Ascending aorta (tissue), 2 donors: ENCODE measurements at regions not wholly inside any gene's neighbourhood (a gene's known extent, or its start where the extent isn't known, plus 50 kb on each side); places are given as distances from the start of the nearest gene placed in this dataset.
"Not testable (repeated sequence)": the region's sequence is repeated elsewhere in the genome, so short reads cannot be mapped to it uniquely, and the experiment has no call there.

ENCODE experiments used
- DNase-seq, 2 donors: peaks; one replicate each; pipeline ENCODE4 v3.0.0-alpha.2; 2019; ENCODE audit warnings: low spot score in 2 of 2
- H3K27ac ChIP-seq, 2 donors: fragments of 200-600 bp; sonication (generic); one replicate each; pipeline ENCODE4 v1.5.1; 2016 to 2017; ENCODE audit warnings: mild to moderate bottlenecking in 1 of 2
- H3K27me3 ChIP-seq: fragments of 200-600 bp; sonication (generic); one replicate; pipeline ENCODE4 v1.5.1; 2017
- H3K36me3 ChIP-seq, 2 donors: fragments of 200-600 bp; sonication (generic); one replicate each; pipeline ENCODE4 v1.5.1; 2016
- H3K4me1 ChIP-seq, 2 donors: fragments of 200-600 bp; sonication (generic); one replicate each; pipeline ENCODE4 v1.5.1; 2016 to 2017; ENCODE audit warnings: mild to moderate bottlenecking in 1 of 2
- H3K4me3 ChIP-seq, 2 donors: fragments of 200-600 bp; sonication (generic); one replicate each; pipeline ENCODE4 v1.5.1; 2016 to 2017; ENCODE audit warnings: mild to moderate bottlenecking in 1 of 2
- H3K9me3 ChIP-seq, 2 donors: fragments of 200-600 bp; sonication (generic); one replicate each; pipeline ENCODE4 v1.5.1; 2016
- CTCF ChIP-seq, 3 experiments: fragments of 200-600 bp in 2 of 3; fragments of 450-650 bp in 1 of 3; sonication (generic) in 2 of 3; IDR thresholded peaks; one replicate each; pipeline ENCODE4 v1.5.1; 2016 to 2019; ENCODE audit warnings: antibody characterized with exemption in 3 of 3, mild to moderate bottlenecking in 1 of 3, moderate library complexity in 1 of 3
- intact Hi-C: fragments of 100-400 bp; cut with DNase I; formaldehyde crosslinking; loops from one replicate; pipeline ENCODE4 v1.15.1; 2023

DNA sequence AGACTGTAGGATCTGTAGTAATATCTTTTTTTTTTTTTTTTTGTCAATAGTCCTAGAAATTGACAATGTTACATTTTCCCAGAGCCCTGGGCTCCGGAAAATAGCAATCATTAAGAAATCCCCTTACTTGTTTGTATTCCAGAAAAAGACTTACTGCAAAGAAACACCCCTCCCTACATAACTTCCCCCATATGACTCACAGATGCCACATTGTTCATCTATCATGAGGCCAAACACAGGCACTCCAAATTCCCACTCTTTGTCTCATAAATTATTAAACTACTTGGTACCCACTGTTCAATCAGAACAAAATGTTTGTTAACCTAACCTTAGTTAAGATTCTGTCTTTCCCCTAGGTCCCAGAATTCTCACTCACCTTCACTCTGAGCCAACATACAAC is 53.5 kb downstream of the TEX51 start:
- H3K27me3 ChIP-seq = no peaks in the 10 kb centered on the region
- H3K9me3 ChIP-seq = no peaks in the 10 kb centered on the region
- H3K4me3 ChIP-seq = no peak overlapping the region
- TF ChIP-seq CTCF (IDR thresholded peaks at IDR 0.05) = no peak
- no peaks in the 10 kb centered on the region for H3K4me1 ChIP-seq
- no peaks in the 10 kb centered on the region for H3K36me3 ChIP-seq
- intact Hi-C loops = no loop called here
- DNase-seq = no peak
- no peak overlapping the region for H3K27ac ChIP-seq

- DNase-seq = no peak
Observed at GRCh38 chr2:126953483-126953882, 54.8 kb downstream of the TEX51 start.

GRCh38 chr2:126954831-126955230 is 56.1 kb downstream of the TEX51 start:
- no peak overlapping the region for H3K27ac ChIP-seq
- no peaks in the 10 kb centered on the region for H3K27me3 ChIP-seq
- intact Hi-C loops = no loop called here
- no peaks in the 10 kb centered on the region for H3K36me3 ChIP-seq
- DNase-seq = no peak
- no peaks in the 10 kb centered on the region for H3K9me3 ChIP-seq
- TF ChIP-seq CTCF (IDR thresholded peaks at IDR 0.05) = no peak
- H3K4me3 ChIP-seq = no peak overlapping the region
- no peaks in the 10 kb centered on the region for H3K4me1 ChIP-seq

More at GRCh38 chr2:126953483-126953882, 54.8 kb downstream of the TEX51 start:
- no peak for TF ChIP-seq CTCF (IDR thresholded peaks at IDR 0.05)
- Histone ChIP-seq H3K4me3 (no peak overlapping the region), H3K9me3 (no peaks in the 10 kb centered on the region), H3K27ac (no peak overlapping the region), H3K36me3 (no peaks in the 10 kb centered on the region), H3K4me1 (no peaks in the 10 kb centered on the region), H3K27me3 (no peaks in the 10 kb centered on the region)
- intact Hi-C loops = no loop called here

DNA sequence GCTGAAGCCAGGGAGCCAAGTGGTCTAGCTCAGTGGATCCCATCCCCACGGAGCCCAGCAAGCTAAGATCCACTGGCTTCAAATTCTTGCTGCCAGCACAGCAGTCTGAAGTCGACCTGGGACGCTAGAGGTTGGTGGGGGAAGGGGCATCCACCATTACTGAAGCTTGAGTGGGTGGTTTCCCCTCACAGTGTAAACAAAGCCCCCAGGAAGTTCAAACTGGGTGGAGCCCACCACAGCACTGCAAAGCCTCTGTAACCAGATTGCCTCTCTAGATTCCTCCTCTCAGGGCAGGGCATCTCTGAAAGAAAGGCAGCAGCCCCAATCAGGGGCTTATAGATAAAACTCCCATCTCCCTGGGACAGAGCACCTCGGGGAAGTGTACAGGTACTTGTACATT is 58.1 kb downstream of the TEX51 start:
- intact Hi-C loops, DNase-seq, H3K4me1 ChIP-seq, H3K36me3 ChIP-seq, H3K4me3 ChIP-seq, H3K9me3 ChIP-seq, H3K27me3 ChIP-seq, H3K27ac ChIP-seq: not testable (repeated sequence)

DNA sequence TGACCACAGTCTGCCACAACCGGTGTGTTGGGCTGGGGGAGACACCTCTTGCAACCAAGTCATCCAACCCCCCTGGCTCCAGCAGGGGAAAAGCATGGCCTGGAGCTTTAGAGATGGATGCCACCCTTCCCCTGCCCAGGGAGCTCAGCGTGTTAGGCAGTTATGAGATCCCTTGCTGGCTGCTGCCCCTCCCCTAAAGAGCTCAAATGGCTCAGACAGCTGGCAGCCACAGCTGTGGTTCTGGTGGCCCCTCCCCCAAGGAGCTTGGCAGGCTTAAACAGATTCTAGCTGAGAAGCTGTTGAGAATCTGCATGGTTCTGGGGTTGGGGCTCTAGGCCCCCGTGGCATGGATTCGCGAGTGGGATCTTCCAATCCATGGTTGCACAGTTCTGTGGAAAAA is 64.7 kb downstream of the TEX51 start:
- no peak for DNase-seq
- Histone ChIP-seq H3K27ac (no peak overlapping the region), H3K9me3 (no peaks in the 10 kb centered on the region), H3K27me3 (no peaks in the 10 kb centered on the region), H3K36me3 (no peaks in the 10 kb centered on the region), H3K4me1 (no peaks in the 10 kb centered on the region), H3K4me3 (no peak overlapping the region)
- intact Hi-C loops = no loop called here
- no peak for TF ChIP-seq CTCF (IDR thresholded peaks at IDR 0.05)

- H3K27ac ChIP-seq = no peak overlapping the region
- H3K9me3 ChIP-seq = no peaks in the 10 kb centered on the region
- H3K4me3 ChIP-seq = no peak overlapping the region
- no peaks in the 10 kb centered on the region for H3K27me3 ChIP-seq
- intact Hi-C loops = no loop called here
- no peak for DNase-seq
- H3K4me1 ChIP-seq = no peaks in the 10 kb centered on the region
- no peak for TF ChIP-seq CTCF (IDR thresholded peaks at IDR 0.05)
- no peaks in the 10 kb centered on the region for H3K36me3 ChIP-seq
Observed at GRCh38 chr2:126966601-126967000, 67.9 kb downstream of the TEX51 start.
